ENCODE measurements at regions not wholly inside any gene's neighbourhood (a gene's known extent, or its start where the extent isn't known, plus 50 kb on each side); places are given as distances from the start of the nearest gene placed in this dataset.

GRCh38 chr1:177569476-177569875 is 398.7 kb downstream of the BRINP2 start:
- TF ChIP-seq, protein P1, sequence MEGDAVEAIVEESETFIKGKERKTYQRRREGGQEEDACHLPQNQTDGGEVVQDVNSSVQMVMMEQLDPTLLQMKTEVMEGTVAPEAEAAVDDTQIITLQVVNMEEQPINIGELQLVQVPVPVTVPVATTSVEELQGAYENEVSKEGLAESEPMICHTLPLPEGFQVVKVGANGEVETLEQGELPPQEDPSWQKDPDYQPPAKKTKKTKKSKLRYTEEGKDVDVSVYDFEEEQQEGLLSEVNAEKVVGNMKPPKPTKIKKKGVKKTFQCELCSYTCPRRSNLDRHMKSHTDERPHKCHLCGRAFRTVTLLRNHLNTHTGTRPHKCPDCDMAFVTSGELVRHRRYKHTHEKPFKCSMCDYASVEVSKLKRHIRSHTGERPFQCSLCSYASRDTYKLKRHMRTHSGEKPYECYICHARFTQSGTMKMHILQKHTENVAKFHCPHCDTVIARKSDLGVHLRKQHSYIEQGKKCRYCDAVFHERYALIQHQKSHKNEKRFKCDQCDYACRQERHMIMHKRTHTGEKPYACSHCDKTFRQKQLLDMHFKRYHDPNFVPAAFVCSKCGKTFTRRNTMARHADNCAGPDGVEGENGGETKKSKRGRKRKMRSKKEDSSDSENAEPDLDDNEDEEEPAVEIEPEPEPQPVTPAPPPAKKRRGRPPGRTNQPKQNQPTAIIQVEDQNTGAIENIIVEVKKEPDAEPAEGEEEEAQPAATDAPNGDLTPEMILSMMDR (IDR thresholded peaks at IDR 0.05) = no peak
- TF ChIP-seq POLR2A (IDR thresholded peaks at IDR 0.05) = no peak
